ENCODE measurements at regions not wholly inside any gene's neighbourhood (a gene's known extent, or its start where the extent isn't known, plus 50 kb on each side); places are given as distances from the start of the nearest gene placed in this dataset.

GRCh38 chr2:182477774-182478173 is 50.9 kb upstream of the PDE1A start:
- TF ChIP-seq CTCF (IDR thresholded peaks at IDR 0.05; ENCODE audit: poor library complexity, severe bottlenecking): no peak
- no peak for TF ChIP-seq TAF1 (IDR thresholded peaks at IDR 0.05; ENCODE audit: low read depth)
- TF ChIP-seq RAD21 (conservative IDR thresholded peaks at IDR 0.05): no peak
- TF ChIP-seq EP300 (conservative IDR thresholded peaks at IDR 0.05; ENCODE audit: poor library complexity, severe bottlenecking): no peak

Data from neural cell (in vitro differentiated cells).